BLaER1 treated with 17β-estradiol and CSF1 and Interleukin-3, amounts not matched to agents 10 nM and 100 nM (cell line): ENCODE measurements at regions not wholly inside any gene's neighbourhood (a gene's known extent, or its start where the extent isn't known, plus 50 kb on each side); places are given as distances from the start of the nearest gene placed in this dataset.
"Not testable (repeated sequence)": the region's sequence is repeated elsewhere in the genome, so short reads cannot be mapped to it uniquely, and the experiment has no call there.

Experiments
- H3K27ac ChIP-seq, 11 experiments: shearing (Covaris generic); formaldehyde crosslinking; 2 replicates each; pipeline ENCODE4 v1.8.1; 2022
- H3K27me3 ChIP-seq, 11 experiments: shearing (Covaris generic); formaldehyde crosslinking; 2 replicates each; pipeline ENCODE4 v1.8.1; 2022
- H3K36me3 ChIP-seq, 11 experiments: shearing (Covaris generic); formaldehyde crosslinking; 2 replicates each; pipeline ENCODE4 v1.8.1; 2022
- H3K4me1 ChIP-seq, 10 experiments: shearing (Covaris generic); formaldehyde crosslinking; 2 replicates each; pipeline ENCODE4 v1.8.1; 2022
- H3K4me2 ChIP-seq, 11 experiments: shearing (Covaris generic); formaldehyde crosslinking; 2 replicates each; pipeline ENCODE4 v1.8.1; 2022
- H3K4me3 ChIP-seq, 10 experiments: shearing (Covaris generic); formaldehyde crosslinking; 2 replicates each; pipeline ENCODE4 v1.8.1; 2022
- H3K9ac ChIP-seq, 11 experiments: shearing (Covaris generic); formaldehyde crosslinking; 2 replicates each; pipeline ENCODE4 v1.8.1; 2022
- H3K9me3 ChIP-seq, 11 experiments: shearing (Covaris generic); formaldehyde crosslinking; replicated peaks in 1 of 11; 2 replicates each; pipeline ENCODE4 v1.8.1; 2022
- H4K20me1 ChIP-seq, 11 experiments: shearing (Covaris generic); formaldehyde crosslinking; 2 replicates each; pipeline ENCODE4 v1.8.1; 2022
- Cebpa-rat ChIP-seq, 11 experiments: shearing (Covaris generic); IDR thresholded peaks; 2 replicates each; pipeline ENCODE4 v1.8.1; 2022

GRCh38 chr7:159204664-159205063, 60.0 kb upstream of the VIPR2 start:
- Histone ChIP-seq H3K27me3 (no peaks in the 10 kb centered on the region), H3K4me1 (peaks cover 0 to 16% (median 10%) of the 10 kb centered on the region in 10 experiments; a peak in 9 of 20 replicates), H3K4me3 (no peak overlapping the region), H3K4me2 (no peak overlapping the region), H3K9ac (no peak overlapping the region), H4K20me1 (no peaks in the 10 kb centered on the region), H3K27ac (no peak overlapping the region), H3K9me3 (peaks cover 0 to 9% (median 6%) of the 10 kb centered on the region in 11 experiments; a peak in 16 of 22 replicates), H3K36me3 (no peaks in the 10 kb centered on the region)
- TF ChIP-seq Cebpa-rat (IDR thresholded peaks at IDR 0.05), result no peak

DNA sequence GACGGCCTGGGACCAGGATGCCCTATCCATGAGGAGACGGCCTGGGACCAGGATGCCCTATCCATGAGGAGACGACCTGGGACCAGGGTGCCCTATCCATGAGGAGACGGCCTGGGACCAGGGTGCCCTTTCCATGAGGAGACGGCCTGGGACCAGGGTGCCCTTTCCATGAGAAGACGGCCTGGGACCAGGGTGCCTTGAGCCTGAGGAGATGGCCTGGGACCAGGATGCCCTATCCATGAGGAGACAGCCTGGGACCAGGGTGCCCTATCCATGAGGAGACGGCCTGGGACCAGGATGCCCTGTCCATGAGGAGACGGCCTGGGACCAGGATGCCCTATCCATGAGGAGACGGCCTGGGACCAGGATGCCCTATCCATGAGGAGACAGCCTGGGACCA, 58.6 kb upstream of the VIPR2 start:
- H3K9ac ChIP-seq, H4K20me1 ChIP-seq, H3K4me3 ChIP-seq, H3K4me2 ChIP-seq, H3K9me3 ChIP-seq, H3K36me3 ChIP-seq, H3K27ac ChIP-seq, H3K27me3 ChIP-seq: not testable (repeated sequence)
- peaks cover 0 to 24% (median 15%) of the 10 kb centered on the region in 10 experiments; a peak in 17 of 20 replicates for H3K4me1 ChIP-seq

- Histone ChIP-seq H3K9me3 (peaks cover 0 to 9% (median 6%) of the 10 kb centered on the region in 11 experiments; a peak in 16 of 22 replicates), H3K36me3 (no peaks in the 10 kb centered on the region), H3K27me3 (no peaks in the 10 kb centered on the region), H3K4me1 (peaks cover 13 to 39% (median 29%) of the 10 kb centered on the region in 10 experiments), H4K20me1 (no peaks in the 10 kb centered on the region), H3K4me3 (no peak overlapping the region), H3K9ac (no peak overlapping the region), H3K4me2 (no peak overlapping the region), H3K27ac (no peak overlapping the region)
- TF ChIP-seq Cebpa-rat (IDR thresholded peaks at IDR 0.05), result no peak
Measured at GRCh38 chr7:159201722-159202330, 57.2 kb upstream of the VIPR2 start.

DNA sequence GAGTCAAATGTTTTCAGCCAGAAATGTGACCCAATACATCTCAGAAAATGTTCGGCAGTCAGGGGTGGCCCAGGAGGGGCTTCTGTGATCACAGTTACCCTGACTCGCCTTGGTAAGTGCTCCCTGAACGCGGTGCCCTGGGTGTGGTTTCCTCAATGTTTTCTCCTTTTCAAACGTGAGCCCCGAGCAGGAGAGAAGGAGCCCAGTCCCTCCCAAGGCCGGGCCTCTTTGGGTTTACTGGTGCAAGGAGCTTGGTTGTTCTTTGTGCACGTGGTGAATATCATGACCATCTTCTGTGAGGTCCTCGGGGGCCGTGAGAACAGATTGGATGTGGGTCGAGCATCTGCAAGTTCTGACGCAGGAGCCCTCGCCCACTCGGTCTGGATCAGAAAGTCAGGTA, 55.8 kb upstream of the VIPR2 start:
- Histone ChIP-seq H3K4me1 (peaks cover 27 to 53% (median 43%) of the 10 kb centered on the region in 10 experiments), H3K36me3 (no peaks in the 10 kb centered on the region), H3K9ac (no peak overlapping the region), H3K27ac (no peak overlapping the region), H3K27me3 (no peaks in the 10 kb centered on the region), H3K9me3 (peaks cover 0 to 9% (median 6%) of the 10 kb centered on the region in 11 experiments; a peak in 16 of 22 replicates), H4K20me1 (no peaks in the 10 kb centered on the region), H3K4me2 (peak overlapping the region in 3 of 11 experiments; percentile 14 to 30 (median 28); a peak in 5 of 22 replicates), H3K4me3 (no peak overlapping the region)
- TF ChIP-seq Cebpa-rat (IDR thresholded peaks at IDR 0.05), result no peak

DNA sequence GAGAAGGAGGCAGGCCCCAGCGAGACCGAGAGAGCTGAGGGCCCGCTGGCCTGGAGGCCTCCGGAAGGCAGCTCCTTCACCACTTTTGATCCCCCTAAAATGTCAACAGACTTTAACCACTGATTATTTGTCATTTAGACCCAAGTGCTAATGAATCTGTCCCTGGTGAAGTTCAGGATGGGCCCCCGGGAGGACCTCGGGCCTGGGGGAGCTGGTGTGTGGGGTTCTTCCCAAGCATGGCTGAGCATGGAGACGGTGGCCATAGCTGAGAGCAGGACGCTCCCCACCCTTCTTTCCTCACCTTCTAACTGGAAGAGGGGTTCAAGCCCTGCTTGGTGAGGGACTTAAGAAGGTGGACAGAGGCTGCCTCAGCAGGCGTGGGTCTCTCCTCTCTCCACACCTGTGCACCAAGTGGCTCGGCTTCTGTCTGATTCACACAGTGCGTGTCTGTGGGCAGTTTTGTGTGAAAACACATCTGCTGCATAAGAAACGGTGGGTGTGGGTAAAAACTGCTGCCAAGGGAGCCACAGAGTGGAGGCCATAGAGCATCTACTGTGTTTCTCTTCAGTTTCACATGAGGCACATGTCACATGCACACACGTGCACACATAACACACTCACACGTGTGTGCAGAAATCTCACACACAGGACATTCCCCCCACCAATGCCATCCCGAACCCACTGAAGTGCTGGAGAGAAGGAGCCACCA, 53.5 kb upstream of the VIPR2 start:
- Histone ChIP-seq H3K4me2 (peak overlapping the region; percentile 70 to 88 (median 80)), H4K20me1 (no peaks in the 10 kb centered on the region), H3K9me3 (peaks cover 0 to 2% (median 1%) of the 10 kb centered on the region in 11 experiments; a peak in 12 of 22 replicates), H3K4me3 (peak overlapping the region in 2 of 10 experiments; percentile 5 to 19; a peak in 1 of 20 replicates), H3K27ac (peak overlapping the region in 8 of 11 experiments; percentile 24 to 70 (median 62); a peak in 16 of 22 replicates), H3K4me1 (peaks cover 27 to 74% (median 61%) of the 10 kb centered on the region in 10 experiments), H3K27me3 (no peaks in the 10 kb centered on the region), H3K36me3 (no peaks in the 10 kb centered on the region), H3K9ac (peak overlapping the region in 7 of 11 experiments; percentile 3 to 60 (median 39); a peak in 7 of 22 replicates)
- no peak for TF ChIP-seq Cebpa-rat (IDR thresholded peaks at IDR 0.05)

- TF ChIP-seq Cebpa-rat (IDR thresholded peaks at IDR 0.05), result no peak
- H3K4me3 ChIP-seq, result peak overlapping the region in 7 of 10 experiments; percentile 5 to 47 (median 10); a peak in 8 of 20 replicates
- H4K20me1 ChIP-seq, result no peaks in the 10 kb centered on the region
Measured at GRCh38 chr7:159197066-159197975, 52.7 kb upstream of the VIPR2 start.

DNA sequence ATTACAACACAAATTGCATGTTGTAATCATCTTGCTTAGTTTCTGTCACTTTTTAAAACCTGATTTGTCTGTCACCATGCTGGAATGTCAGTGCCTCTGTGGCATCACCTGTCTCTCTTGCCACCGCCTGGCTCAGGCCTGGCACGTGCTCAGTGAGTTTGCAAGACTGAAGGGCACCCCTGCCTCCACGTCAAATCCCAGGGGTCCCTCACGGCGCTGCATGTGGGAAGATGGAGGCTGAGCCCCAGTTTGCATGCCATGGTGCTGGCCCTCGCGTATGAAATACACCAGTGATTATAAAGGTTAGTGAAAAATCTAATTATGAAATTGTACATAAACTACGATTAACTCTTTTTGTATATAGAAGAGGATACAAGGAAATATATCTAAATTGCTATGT, 51.9 kb upstream of the VIPR2 start:
- H3K4me3 ChIP-seq, result no peak overlapping the region
- H4K20me1 ChIP-seq, result no peaks in the 10 kb centered on the region
- H3K27me3 ChIP-seq, result peaks cover 0 to 3% (median 0%) of the 10 kb centered on the region in 11 experiments; a peak in 3 of 22 replicates
- H3K4me1 ChIP-seq, result peaks cover 42 to 90% (median 77%) of the 10 kb centered on the region in 10 experiments
- H3K27ac ChIP-seq, result peak overlapping the region in 8 of 11 experiments; percentile 24 to 70 (median 62); a peak in 14 of 22 replicates
- no peaks in the 10 kb centered on the region for H3K36me3 ChIP-seq
- peak overlapping the region in 1 of 11 experiments; percentile 60; a peak in 1 of 22 replicates for H3K9ac ChIP-seq
- H3K9me3 ChIP-seq, result no peaks in the 10 kb centered on the region
- H3K4me2 ChIP-seq, result peak overlapping the region; percentile 70 to 88 (median 80)
- no peak for TF ChIP-seq Cebpa-rat (IDR thresholded peaks at IDR 0.05)

More at GRCh38 chr7:159197066-159197975, 52.7 kb upstream of the VIPR2 start:
- Histone ChIP-seq H3K9me3 (no peaks in the 10 kb centered on the region), H3K4me1 (peaks cover 34 to 83% (median 69%) of the 10 kb centered on the region in 10 experiments), H3K4me2 (peak overlapping the region; percentile 70 to 88 (median 80)), H3K9ac (peak overlapping the region in 8 of 11 experiments; percentile 3 to 60 (median 32); a peak in 14 of 22 replicates), H3K27ac (peak overlapping the region in 10 of 11 experiments; percentile 24 to 70 (median 62); a peak in 19 of 22 replicates), H3K27me3 (no peaks in the 10 kb centered on the region), H3K36me3 (no peaks in the 10 kb centered on the region)

GRCh38 chr7:159195946-159196345, 51.3 kb upstream of the VIPR2 start:
- Histone ChIP-seq H3K9me3 (no peaks in the 10 kb centered on the region), H3K4me2 (peak overlapping the region; percentile 70 to 88 (median 80)), H3K36me3 (no peaks in the 10 kb centered on the region), H3K9ac (peak overlapping the region in 3 of 11 experiments; percentile 16 to 38 (median 34); a peak in 4 of 22 replicates), H3K4me1 (peaks cover 48 to 97% (median 83%) of the 10 kb centered on the region in 10 experiments), H3K27me3 (peaks cover 0 to 9% (median 0%) of the 10 kb centered on the region in 11 experiments; a peak in 3 of 22 replicates), H3K4me3 (no peak overlapping the region; a peak in 1 of 20 replicates), H3K27ac (peak overlapping the region in 9 of 11 experiments; percentile 39 to 69 (median 54); a peak in 17 of 22 replicates), H4K20me1 (no peaks in the 10 kb centered on the region)
- no peak for TF ChIP-seq Cebpa-rat (IDR thresholded peaks at IDR 0.05)
